ENCODE measurements at regions not wholly inside any gene's neighbourhood (a gene's known extent, or its start where the extent isn't known, plus 50 kb on each side); places are given as distances from the start of the nearest gene placed in this dataset.

- DNase-seq (ENCODE audit: low read depth): peak; percentile 94
Measured at GRCh38 chr6:139597771-139598755, 223.6 kb upstream of the CITED2 start.

GRCh38 chr6:139597087-139597763 is 222.8 kb upstream of the CITED2 start:
- no peak for DNase-seq (ENCODE audit: low read depth)

- no peak for DNase-seq (ENCODE audit: low read depth)
Measured at GRCh38 chr6:139595183-139595582, 220.7 kb upstream of the CITED2 start.

GRCh38 chr6:139594333-139594965 is 220.0 kb upstream of the CITED2 start:
- DNase-seq (ENCODE audit: low read depth): no peak

GRCh38 chr6:139593081-139593480 is 218.6 kb upstream of the CITED2 start:
- DNase-seq (ENCODE audit: low read depth): no peak

- DNase-seq (ENCODE audit: low read depth): no peak
Measured at GRCh38 chr6:139592011-139592410, 217.6 kb upstream of the CITED2 start.

GRCh38 chr6:139591075-139591865 is 216.8 kb upstream of the CITED2 start:
- no peak for DNase-seq (ENCODE audit: low read depth)

GRCh38 chr6:139590206-139590605 is 215.8 kb upstream of the CITED2 start:
- no peak for DNase-seq (ENCODE audit: low read depth)

GRCh38 chr6:139588734-139589593 is 214.5 kb upstream of the CITED2 start:
- no peak for DNase-seq (ENCODE audit: low read depth)

- no peak for DNase-seq (ENCODE audit: low read depth)
Measured at GRCh38 chr6:139588076-139588639, 213.7 kb upstream of the CITED2 start.

- DNase-seq (ENCODE audit: low read depth): peak; percentile 67
Measured at GRCh38 chr6:139587469-139587868, 213.0 kb upstream of the CITED2 start.

- DNase-seq (ENCODE audit: low read depth): no peak
Measured at GRCh38 chr6:139586273-139586672, 211.8 kb upstream of the CITED2 start.

GRCh38 chr6:139584599-139584998 is 210.2 kb upstream of the CITED2 start:
- no peak for DNase-seq (ENCODE audit: low read depth)

- no peak for DNase-seq (ENCODE audit: low read depth)
Measured at GRCh38 chr6:139583420-139583819, 209.0 kb upstream of the CITED2 start.

GRCh38 chr6:139582956-139583355 is 208.5 kb upstream of the CITED2 start:
- no peak for DNase-seq (ENCODE audit: low read depth)

- no peak for DNase-seq (ENCODE audit: low read depth)
Measured at GRCh38 chr6:139581485-139581865, 207.0 kb upstream of the CITED2 start.

- DNase-seq (ENCODE audit: low read depth): no peak
Measured at GRCh38 chr6:139580592-139581484, 206.4 kb upstream of the CITED2 start.

GRCh38 chr6:139577763-139578604 is 203.5 kb upstream of the CITED2 start:
- peak; percentile 75 for DNase-seq (ENCODE audit: low read depth)

Data from GM04504 (cell line).